Lung (tissue), 11 donors: ENCODE measurements at regions not wholly inside any gene's neighbourhood (a gene's known extent, or its start where the extent isn't known, plus 50 kb on each side); places are given as distances from the start of the nearest gene placed in this dataset.

ENCODE experiments used
- ATAC-seq: fragments of 200-7000 bp; cut with Tn5 transposase; one replicate; pipeline ENCODE4 v1.9.1; 2020; ENCODE audit warnings: moderate number of reproducible peaks; ENCODE audit not compliant: insufficient read depth, low FRiP score
- DNase-seq, 3 donors: peaks; one replicate each; pipeline ENCODE4 v3.0.0-alpha.2; 2013 to 2017
- H3K27ac ChIP-seq, 2 donors: one replicate each; pipeline ENCODE4 v1.5.1; 2013; ENCODE audit warnings: mild to moderate bottlenecking in 2 of 2, moderate library complexity in 2 of 2, control low read depth in 1 of 2, inconsistent platforms in 1 of 2, low read depth in 1 of 2, low read length in 1 of 2
- H3K27me3 ChIP-seq, 3 donors: one replicate each; pipeline ENCODE4 v1.5.1; 2013; ENCODE audit warnings: low read length in 2 of 3; ENCODE audit not compliant: control insufficient read depth in 3 of 3, insufficient read depth in 3 of 3
- H3K36me3 ChIP-seq, 4 donors: one replicate each; pipeline ENCODE4 v1.5.1; 2013; ENCODE audit warnings: low read length in 4 of 4, mild to moderate bottlenecking in 1 of 4, moderate library complexity in 1 of 4; ENCODE audit not compliant: control insufficient read depth in 4 of 4, insufficient read depth in 4 of 4
- H3K4me1 ChIP-seq, 5 donors: one replicate each; pipeline ENCODE4 v1.5.1; 2013; ENCODE audit warnings: low read length in 5 of 5, mild to moderate bottlenecking in 2 of 5, moderate library complexity in 1 of 5; ENCODE audit not compliant: control insufficient read depth in 5 of 5, insufficient read depth in 5 of 5
- H3K4me3 ChIP-seq: one replicate; pipeline ENCODE4 v1.5.1; 2013; ENCODE audit warnings: mild to moderate bottlenecking, control low read depth, moderate library complexity
- H3K9ac ChIP-seq, 2 donors: one replicate each; pipeline ENCODE4 v1.5.1; 2013; ENCODE audit warnings: low read length in 2 of 2, control low read depth in 1 of 2; ENCODE audit not compliant: insufficient read depth in 1 of 2
- H3K9me3 ChIP-seq, 4 donors: one replicate each; pipeline ENCODE4 v1.5.1; 2013; ENCODE audit warnings: low read length in 3 of 4, mild to moderate bottlenecking in 1 of 4, moderate library complexity in 1 of 4; ENCODE audit not compliant: control insufficient read depth in 4 of 4, insufficient read depth in 3 of 4
- CTCF ChIP-seq: IDR thresholded peaks from 2 replicates; pipeline ENCODE4 v1.5.1; 2012; ENCODE audit warnings: mild to moderate bottlenecking; ENCODE audit errors: control extremely low read depth, extremely low read depth
- WGBS, 2 donors: extraction: QIAGEN DNeasy Blood & Tissue Kit; methylation state at CpG; one replicate each; pipeline ENCODE4 v1.1.7; 2013; 5-methylcytosine and 5-hydroxymethylcytosine counted together
- donor health status: control.
- donor health status: control.
- donor health status: Bipolar disorder and iron deficiency.
- donor health status: healthy.
- donor health status: DM: yes; HTN: yes; CAD: no.

GRCh38 chr3:194867270-194867983 is 181.7 kb downstream of the FAM43A start:
- peaks cover 5 to 20% (median 13%) of the 10 kb centered on the region in 5 donors for H3K4me1 ChIP-seq
- no peak for ATAC-seq

DNA sequence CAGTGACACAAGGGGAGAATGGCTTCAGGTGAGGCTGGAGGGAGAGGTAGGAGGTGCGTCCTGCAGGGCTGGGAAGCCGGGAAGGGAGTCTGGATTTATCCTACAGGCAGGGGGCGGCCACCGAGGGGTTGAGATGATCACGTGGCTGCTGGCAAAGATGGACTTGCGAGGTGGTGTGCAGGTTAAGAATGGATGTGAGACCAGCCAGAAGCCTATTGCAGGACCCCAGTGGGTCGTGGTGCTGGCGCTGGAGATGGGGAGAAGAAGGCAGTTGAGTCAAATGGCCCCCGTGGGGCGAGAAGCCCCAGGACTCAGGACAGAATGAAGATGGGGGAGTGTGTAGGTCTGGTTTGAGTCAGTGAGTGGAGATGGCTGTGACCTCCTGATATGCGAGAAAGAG is 183.1 kb downstream of the FAM43A start:
- DNase-seq (no peak), ATAC-seq (no peak)
- Histone ChIP-seq H3K36me3 (no peaks in the 10 kb centered on the region), H3K4me3 (no peak overlapping the region), H3K27me3 (peaks cover 0 to 4% (median 3%) of the 10 kb centered on the region in 3 donors), H3K4me1 (peaks cover 5 to 25% (median 13%) of the 10 kb centered on the region in 5 donors), H3K27ac (no peak overlapping the region), H3K9me3 (peaks cover 0 to 7% (median 0%) of the 10 kb centered on the region in 4 donors), H3K9ac (no peak overlapping the region)
- 89 to 91% methylated on average over 11 of the region's 11 CpGs for WGBS, 2 donors
- TF ChIP-seq CTCF = no peak

More at GRCh38 chr3:194867270-194867983, 181.7 kb downstream of the FAM43A start:
- WGBS, 2 donors = 22 to 39% methylated on average over 13 of the region's 13 CpGs
- DNase-seq = peak; percentile 27 to 55 (median 53)
- H3K27me3 ChIP-seq = peaks cover 0 to 5% (median 4%) of the 10 kb centered on the region in 3 donors
- no peak overlapping the region for H3K4me3 ChIP-seq
- H3K9ac ChIP-seq = no peak overlapping the region
- no peak for TF ChIP-seq CTCF
- peaks cover 0 to 7% (median 0%) of the 10 kb centered on the region in 4 donors for H3K9me3 ChIP-seq
- no peaks in the 10 kb centered on the region for H3K36me3 ChIP-seq
- H3K27ac ChIP-seq = peak overlapping the region; percentile 38 to 61

DNA sequence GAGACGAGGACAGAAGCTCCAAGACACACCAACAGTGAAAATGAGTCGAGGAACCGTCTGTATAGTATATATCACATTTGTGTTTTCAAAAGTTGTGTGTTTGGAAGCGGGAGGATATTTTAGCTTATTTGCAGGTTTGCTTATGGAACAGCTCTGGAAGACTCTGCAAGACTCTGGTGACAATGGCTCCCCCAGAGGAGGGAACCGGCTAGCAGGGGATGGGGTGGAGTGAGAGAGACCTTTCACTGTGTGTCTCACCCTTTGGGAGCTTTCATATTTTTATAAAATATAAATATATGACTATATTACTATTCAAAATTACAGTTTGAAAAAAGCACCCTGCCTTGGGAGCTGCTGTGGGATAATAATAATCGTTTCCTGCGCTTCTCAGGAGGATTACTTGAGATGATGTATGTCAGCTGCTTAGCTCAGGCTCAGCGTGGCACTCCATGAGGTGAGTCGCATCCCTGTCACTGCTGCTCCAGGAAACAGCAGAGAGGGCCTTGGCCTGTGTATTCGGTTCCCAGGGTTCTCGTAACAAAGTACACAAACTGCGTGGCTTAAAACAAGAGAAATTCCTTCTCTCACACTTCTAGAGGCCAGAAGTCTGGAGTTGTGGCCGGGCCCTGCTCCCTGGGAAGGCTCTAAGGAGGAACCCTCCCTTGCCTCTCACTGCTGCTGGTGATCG is 183.9 kb downstream of the FAM43A start:
- peaks cover 5 to 25% (median 13%) of the 10 kb centered on the region in 5 donors for H3K4me1 ChIP-seq
- no peak for TF ChIP-seq CTCF
- 93 to 95% methylated on average over 14 of the region's 14 CpGs for WGBS, 2 donors
- H3K9me3 ChIP-seq = peaks cover 0 to 7% (median 0%) of the 10 kb centered on the region in 4 donors
- H3K27ac ChIP-seq = peak overlapping the region; percentile 66 to 71
- H3K4me3 ChIP-seq = no peak overlapping the region
- H3K36me3 ChIP-seq = no peaks in the 10 kb centered on the region
- ATAC-seq (no peak), DNase-seq (no peak)
- no peak overlapping the region for H3K9ac ChIP-seq
- peaks cover 0 to 4% (median 3%) of the 10 kb centered on the region in 3 donors for H3K27me3 ChIP-seq
